ENCODE measurements at regions not wholly inside any gene's neighbourhood (a gene's known extent, or its start where the extent isn't known, plus 50 kb on each side); places are given as distances from the start of the nearest gene placed in this dataset.
"Not testable (repeated sequence)": the region's sequence is repeated elsewhere in the genome, so short reads cannot be mapped to it uniquely, and the experiment has no call there.

DNA sequence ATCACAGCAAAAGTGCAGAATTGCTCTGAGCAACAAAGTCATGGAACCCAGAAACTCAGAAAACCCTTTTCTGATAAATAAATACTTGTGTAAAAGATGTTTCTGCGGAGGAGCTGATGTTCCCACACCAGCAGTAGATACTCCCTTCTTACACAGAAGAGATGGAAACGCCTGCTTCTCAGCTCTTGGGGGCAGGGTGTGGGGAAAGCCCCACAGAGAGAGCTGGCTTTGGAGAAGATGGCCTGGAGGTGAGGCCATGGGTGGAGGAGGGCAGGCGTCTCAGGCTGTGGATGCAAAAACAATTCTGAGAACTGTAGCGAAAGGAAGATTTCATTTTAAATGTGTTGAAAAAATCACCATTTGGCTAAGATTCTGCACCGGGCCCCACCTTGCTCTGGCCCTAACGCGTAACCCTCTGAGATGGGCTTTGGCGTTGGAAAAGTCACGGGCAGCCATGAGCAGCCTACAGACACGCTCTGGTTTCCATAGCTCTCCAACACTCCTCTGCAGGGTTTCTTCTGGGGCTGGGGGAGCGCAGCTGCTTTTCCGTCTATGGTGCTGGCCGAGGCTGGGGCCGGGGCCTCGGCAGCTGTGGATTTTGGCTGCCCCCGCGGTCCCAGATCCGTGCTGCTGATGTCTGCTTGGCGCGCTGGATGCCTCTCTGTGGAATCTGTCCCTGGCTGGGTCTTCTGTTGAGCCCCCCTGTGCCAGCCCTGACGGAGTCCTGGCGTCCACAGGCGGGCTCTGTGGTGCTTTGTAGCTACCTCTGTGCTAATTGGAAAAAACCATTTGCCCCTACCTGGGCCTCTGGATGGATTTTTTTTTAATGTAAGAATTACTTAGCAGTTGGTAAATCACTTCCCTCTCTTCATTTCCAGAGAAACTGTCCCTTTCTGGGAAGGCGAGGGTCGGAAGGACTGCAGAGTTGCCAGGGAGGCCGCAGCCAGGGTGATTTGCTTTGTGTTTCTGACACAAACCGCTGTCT is 200.9 kb downstream of the BANP start:
- H3K36me3 ChIP-seq (replicated peaks; ENCODE audit: low read depth, low read length); H3K79me2 ChIP-seq (ENCODE audit: low read length); H4K20me1 ChIP-seq (ENCODE audit: insufficient read depth, low read length); H3K27ac ChIP-seq (ENCODE audit: low read length); H2AFZ ChIP-seq (ENCODE audit: low read depth, low read length); H3K9me3 ChIP-seq (ENCODE audit: insufficient read depth, low read length); H3K4me3 ChIP-seq (ENCODE audit: low read length); H3K9ac ChIP-seq (ENCODE audit: low read length); H3K4me1 ChIP-seq (ENCODE audit: low read length); H3K27me3 ChIP-seq (ENCODE audit: low read depth, low read length); H3K4me2 ChIP-seq (ENCODE audit: low read length): not testable (repeated sequence)

- H3K36me3 ChIP-seq (replicated peaks; ENCODE audit: low read depth, low read length); H3K27ac ChIP-seq (ENCODE audit: low read length): not testable (repeated sequence)
These were observed 201.6 kb downstream of the BANP start for GRCh38 chr16:88152879-88153278.

GRCh38 chr16:88153516-88153915 is 202.3 kb downstream of the BANP start:
- not testable (repeated sequence) for H3K79me2 ChIP-seq (ENCODE audit: low read length); H2AFZ ChIP-seq (ENCODE audit: low read depth, low read length); H3K4me3 ChIP-seq (ENCODE audit: low read length); H3K4me2 ChIP-seq (ENCODE audit: low read length); H4K20me1 ChIP-seq (ENCODE audit: insufficient read depth, low read length); H3K9me3 ChIP-seq (ENCODE audit: insufficient read depth, low read length); H3K36me3 ChIP-seq (replicated peaks; ENCODE audit: low read depth, low read length); H3K4me1 ChIP-seq (ENCODE audit: low read length); H3K9ac ChIP-seq (ENCODE audit: low read length); H3K27ac ChIP-seq (ENCODE audit: low read length); H3K27me3 ChIP-seq (ENCODE audit: low read depth, low read length)

More at GRCh38 chr16:88152879-88153278, 201.6 kb downstream of the BANP start:
- not testable (repeated sequence) for H3K9me3 ChIP-seq (ENCODE audit: insufficient read depth, low read length); H4K20me1 ChIP-seq (ENCODE audit: insufficient read depth, low read length); H2AFZ ChIP-seq (ENCODE audit: low read depth, low read length); H3K27me3 ChIP-seq (ENCODE audit: low read depth, low read length); H3K4me2 ChIP-seq (ENCODE audit: low read length); H3K4me1 ChIP-seq (ENCODE audit: low read length); H3K4me3 ChIP-seq (ENCODE audit: low read length); H3K9ac ChIP-seq (ENCODE audit: low read length); H3K79me2 ChIP-seq (ENCODE audit: low read length)

DNA sequence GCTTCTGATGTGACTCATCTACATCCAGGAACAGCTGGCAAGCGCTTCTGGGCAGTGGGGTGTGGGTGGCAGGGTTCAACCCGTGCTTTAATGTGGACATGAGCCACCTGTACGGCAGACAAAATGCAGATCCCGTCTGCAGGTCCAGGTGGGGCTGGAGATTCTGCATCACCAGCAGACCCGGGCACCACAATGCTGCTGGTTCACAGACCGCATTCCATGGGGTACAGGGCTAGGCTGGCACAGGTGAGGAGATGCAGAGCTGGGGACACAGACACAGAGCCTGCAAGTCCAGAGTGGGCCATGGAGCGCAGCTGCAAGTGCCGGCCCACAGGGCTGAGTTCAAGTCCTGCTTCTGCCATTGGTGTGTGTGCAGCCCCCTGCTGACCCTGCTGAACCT is 203.7 kb downstream of the BANP start:
- H3K9ac ChIP-seq (ENCODE audit: low read length); H3K4me3 ChIP-seq (ENCODE audit: low read length): not testable (repeated sequence)

DNA sequence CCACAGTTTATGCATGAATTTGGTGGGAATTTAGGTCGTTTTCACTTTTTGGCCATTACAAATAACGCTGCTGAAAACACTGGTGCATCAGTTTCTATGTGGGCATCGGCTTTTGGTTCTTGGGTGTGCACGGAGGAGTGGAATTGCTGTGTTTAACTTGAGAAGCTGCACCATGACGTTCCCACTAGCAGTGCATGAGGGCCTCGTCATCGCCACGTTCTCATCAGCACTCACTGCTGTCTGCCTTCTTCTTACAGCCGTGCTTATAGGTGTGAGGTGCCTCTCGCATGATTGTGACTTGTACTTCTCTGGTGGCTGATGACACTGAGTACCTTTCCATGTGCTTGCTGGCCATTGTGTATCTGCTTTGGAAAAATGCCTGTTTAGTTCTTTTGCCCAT is 204.4 kb downstream of the BANP start:
- H2AFZ ChIP-seq (ENCODE audit: low read depth, low read length); H3K4me2 ChIP-seq (ENCODE audit: low read length); H3K4me3 ChIP-seq (ENCODE audit: low read length); H3K36me3 ChIP-seq (replicated peaks; ENCODE audit: low read depth, low read length); H4K20me1 ChIP-seq (ENCODE audit: insufficient read depth, low read length); H3K27me3 ChIP-seq (ENCODE audit: low read depth, low read length); H3K79me2 ChIP-seq (ENCODE audit: low read length); H3K27ac ChIP-seq (ENCODE audit: low read length); H3K9ac ChIP-seq (ENCODE audit: low read length); H3K4me1 ChIP-seq (ENCODE audit: low read length); H3K9me3 ChIP-seq (ENCODE audit: insufficient read depth, low read length): not testable (repeated sequence)

More for the DNA sequence above, 203.7 kb downstream of the BANP start:
- not testable (repeated sequence) for H3K27ac ChIP-seq (ENCODE audit: low read length); H2AFZ ChIP-seq (ENCODE audit: low read depth, low read length); H3K9me3 ChIP-seq (ENCODE audit: insufficient read depth, low read length); H3K4me2 ChIP-seq (ENCODE audit: low read length); H3K79me2 ChIP-seq (ENCODE audit: low read length); H3K36me3 ChIP-seq (replicated peaks; ENCODE audit: low read depth, low read length); H4K20me1 ChIP-seq (ENCODE audit: insufficient read depth, low read length); H3K27me3 ChIP-seq (ENCODE audit: low read depth, low read length); H3K4me1 ChIP-seq (ENCODE audit: low read length)

GRCh38 chr16:88156640-88157283 is 205.5 kb downstream of the BANP start:
- H2AFZ ChIP-seq (ENCODE audit: low read depth, low read length); H3K36me3 ChIP-seq (replicated peaks; ENCODE audit: low read depth, low read length); H3K4me3 ChIP-seq (ENCODE audit: low read length); H3K4me2 ChIP-seq (ENCODE audit: low read length); H4K20me1 ChIP-seq (ENCODE audit: insufficient read depth, low read length); H3K9me3 ChIP-seq (ENCODE audit: insufficient read depth, low read length); H3K9ac ChIP-seq (ENCODE audit: low read length); H3K79me2 ChIP-seq (ENCODE audit: low read length); H3K4me1 ChIP-seq (ENCODE audit: low read length); H3K27me3 ChIP-seq (ENCODE audit: low read depth, low read length); H3K27ac ChIP-seq (ENCODE audit: low read length): not testable (repeated sequence)

DNA sequence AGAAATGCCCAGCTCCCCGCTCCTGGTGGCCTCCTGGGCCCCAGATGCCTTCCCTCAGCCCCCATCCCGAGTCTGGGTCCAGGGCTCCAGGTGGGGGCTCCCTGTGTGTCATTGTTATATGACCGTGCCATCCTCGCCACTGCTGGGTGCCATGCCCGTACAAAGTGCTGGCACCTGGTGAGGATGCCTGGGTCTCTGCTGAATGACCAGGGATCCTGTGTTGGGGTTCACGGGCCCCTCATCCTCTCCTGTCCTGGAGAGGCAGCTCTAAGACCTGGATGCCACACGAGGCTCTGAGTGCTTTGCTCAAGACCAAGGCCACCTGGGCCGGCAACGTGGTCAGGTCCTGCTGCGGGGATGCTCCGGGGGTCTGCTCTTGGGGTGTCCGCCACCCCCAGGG is 206.5 kb downstream of the BANP start:
- H3K4me2 ChIP-seq (ENCODE audit: low read length); H3K36me3 ChIP-seq (replicated peaks; ENCODE audit: low read depth, low read length); H3K4me1 ChIP-seq (ENCODE audit: low read length); H3K9ac ChIP-seq (ENCODE audit: low read length); H3K27ac ChIP-seq (ENCODE audit: low read length); H2AFZ ChIP-seq (ENCODE audit: low read depth, low read length); H3K4me3 ChIP-seq (ENCODE audit: low read length); H3K79me2 ChIP-seq (ENCODE audit: low read length); H3K9me3 ChIP-seq (ENCODE audit: insufficient read depth, low read length); H4K20me1 ChIP-seq (ENCODE audit: insufficient read depth, low read length); H3K27me3 ChIP-seq (ENCODE audit: low read depth, low read length): not testable (repeated sequence)

DNA sequence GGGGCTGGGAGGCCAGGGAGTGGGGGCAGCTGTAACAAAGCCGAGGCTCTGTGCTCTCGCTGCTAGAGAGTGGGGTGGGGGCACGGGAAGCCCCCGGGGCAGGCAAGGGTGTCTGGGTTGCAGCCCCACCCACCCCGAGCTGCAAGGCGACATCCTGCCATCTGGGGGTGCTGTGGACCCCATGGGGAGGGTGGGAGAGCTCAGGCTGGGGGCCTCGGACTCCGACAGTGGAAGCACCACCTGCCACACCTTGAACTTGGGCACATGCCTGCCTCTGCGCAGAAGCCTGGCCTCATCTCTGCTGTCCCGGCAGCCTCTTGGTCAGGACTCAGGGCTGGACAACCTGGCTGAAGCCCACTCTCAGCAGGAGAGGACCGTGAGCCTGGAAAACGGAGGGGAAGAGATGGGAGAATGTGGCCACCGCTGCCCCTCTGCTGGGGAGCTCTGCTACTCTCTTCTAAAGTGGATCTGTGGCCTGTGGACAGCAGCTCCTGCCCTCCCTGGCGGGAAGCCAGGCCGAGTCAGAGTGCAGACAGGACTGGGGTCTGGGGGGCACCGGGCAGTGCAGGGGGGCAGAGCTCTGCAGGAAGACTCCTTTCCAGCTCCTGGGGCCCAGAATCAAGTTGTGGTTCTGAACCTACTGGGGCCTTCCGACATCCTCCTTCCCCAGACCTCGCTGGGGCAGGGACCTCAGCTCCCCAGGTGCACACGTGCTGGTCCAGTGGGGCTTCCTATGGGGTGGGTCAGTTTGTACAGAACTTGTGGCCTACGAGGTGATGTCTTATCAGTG is 207.2 kb downstream of the BANP start:
- H3K4me2 ChIP-seq (ENCODE audit: low read length); H3K79me2 ChIP-seq (ENCODE audit: low read length); H3K4me1 ChIP-seq (ENCODE audit: low read length); H3K27ac ChIP-seq (ENCODE audit: low read length); H4K20me1 ChIP-seq (ENCODE audit: insufficient read depth, low read length); H3K9ac ChIP-seq (ENCODE audit: low read length); H3K4me3 ChIP-seq (ENCODE audit: low read length); H3K36me3 ChIP-seq (replicated peaks; ENCODE audit: low read depth, low read length); H3K27me3 ChIP-seq (ENCODE audit: low read depth, low read length); H3K9me3 ChIP-seq (ENCODE audit: insufficient read depth, low read length); H2AFZ ChIP-seq (ENCODE audit: low read depth, low read length): not testable (repeated sequence)
